ENCODE measurements at regions not wholly inside any gene's neighbourhood (a gene's known extent, or its start where the extent isn't known, plus 50 kb on each side); places are given as distances from the start of the nearest gene placed in this dataset.

- no peak for TF ChIP-seq CTCF (IDR thresholded peaks at IDR 0.05; ENCODE audit: borderline replicate concordance)
- H3K27ac ChIP-seq (replicated peaks): no peak overlapping the region
- H3K36me3 ChIP-seq: no peaks in the 10 kb centered on the region
- no peaks in the 10 kb centered on the region for H3K9me3 ChIP-seq (replicated peaks)
- DNase-seq: no peak
- no peaks in the 10 kb centered on the region for H3K27me3 ChIP-seq (ENCODE audit: low read depth)
- no peak overlapping the region for H3K4me3 ChIP-seq
- peaks cover 10% of the 10 kb centered on the region for H3K4me1 ChIP-seq
- intact Hi-C loops (cut with micrococcal nuclease): no loop called here
Observed at GRCh38 chr20:4451487-4452081, 202.5 kb upstream of the ADRA1D start.

DNA sequence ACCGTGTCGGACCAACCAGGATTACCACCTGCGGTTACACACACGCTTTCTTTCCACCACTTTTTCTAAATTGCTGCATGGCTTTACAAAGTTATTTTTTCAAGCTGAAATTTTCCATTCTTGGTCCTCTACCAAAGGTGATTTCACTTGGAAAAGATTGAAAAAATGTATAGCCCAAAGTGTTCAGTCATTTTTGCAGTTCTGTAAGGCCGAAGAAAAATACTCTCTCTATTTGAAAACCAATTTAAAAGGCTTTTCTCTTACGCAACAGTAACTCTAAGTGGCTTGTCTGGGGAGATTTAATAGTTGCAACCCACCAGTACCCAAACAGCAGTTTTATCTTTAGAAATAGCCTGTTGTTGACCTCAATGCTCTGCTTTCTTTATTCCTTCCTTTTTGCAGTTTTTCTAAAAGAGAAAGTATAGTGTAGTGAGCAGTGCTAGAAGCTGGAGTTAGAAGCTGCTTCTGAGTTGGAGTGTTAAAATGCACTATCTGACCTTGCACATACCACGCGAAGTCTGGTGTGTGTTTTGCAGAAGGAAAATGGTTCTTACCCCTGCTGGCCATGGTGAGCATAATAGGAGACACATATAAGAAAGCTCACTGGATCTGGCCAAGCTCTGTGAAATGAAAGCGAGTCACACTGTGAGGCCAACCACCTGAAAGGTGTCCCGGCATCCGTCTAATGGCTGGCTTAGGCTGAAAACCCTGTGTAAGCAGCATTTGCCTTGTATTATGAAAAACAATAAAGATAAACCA, 201.0 kb upstream of the ADRA1D start:
- no peak overlapping the region for H3K4me3 ChIP-seq

GRCh38 chr20:4445784-4446183, 196.7 kb upstream of the ADRA1D start:
- Histone ChIP-seq H3K9me3 (replicated peaks) (no peaks in the 10 kb centered on the region), H3K4me1 (peaks cover 10% of the 10 kb centered on the region), H3K27me3 (ENCODE audit: low read depth) (no peaks in the 10 kb centered on the region), H3K36me3 (no peaks in the 10 kb centered on the region), H3K27ac (replicated peaks) (no peak overlapping the region), H3K4me3 (no peak overlapping the region)
- intact Hi-C loops (cut with micrococcal nuclease): no loop called here
- DNase-seq: no peak
- no peak for TF ChIP-seq CTCF (IDR thresholded peaks at IDR 0.05; ENCODE audit: borderline replicate concordance)

More for the DNA sequence above, 201.0 kb upstream of the ADRA1D start:
- intact Hi-C loops (cut with micrococcal nuclease): no loop called here
- DNase-seq: no peak
- Histone ChIP-seq H3K27me3 (ENCODE audit: low read depth) (no peaks in the 10 kb centered on the region), H3K27ac (replicated peaks) (no peak overlapping the region), H3K4me1 (peaks cover 10% of the 10 kb centered on the region), H3K36me3 (no peaks in the 10 kb centered on the region), H3K9me3 (replicated peaks) (no peaks in the 10 kb centered on the region)
- peak; percentile 49 for TF ChIP-seq CTCF (IDR thresholded peaks at IDR 0.05; ENCODE audit: borderline replicate concordance)

GRCh38 chr20:4445331-4445730, 196.2 kb upstream of the ADRA1D start:
- Histone ChIP-seq H3K27ac (replicated peaks) (no peak overlapping the region), H3K4me3 (no peak overlapping the region), H3K9me3 (replicated peaks) (no peaks in the 10 kb centered on the region), H3K4me1 (peaks cover 7% of the 10 kb centered on the region), H3K27me3 (ENCODE audit: low read depth) (peaks cover 3% of the 10 kb centered on the region), H3K36me3 (no peaks in the 10 kb centered on the region)
- no peak for DNase-seq
- intact Hi-C loops (cut with micrococcal nuclease): no loop called here
- TF ChIP-seq CTCF (IDR thresholded peaks at IDR 0.05; ENCODE audit: borderline replicate concordance): no peak

GRCh38 chr20:4444404-4444803, 195.3 kb upstream of the ADRA1D start:
- Histone ChIP-seq H3K4me3 (no peak overlapping the region), H3K9me3 (replicated peaks) (no peaks in the 10 kb centered on the region), H3K27me3 (ENCODE audit: low read depth) (peaks cover 7% of the 10 kb centered on the region), H3K4me1 (no peaks in the 10 kb centered on the region), H3K36me3 (no peaks in the 10 kb centered on the region), H3K27ac (replicated peaks) (no peak overlapping the region)
- no peak for TF ChIP-seq CTCF (IDR thresholded peaks at IDR 0.05; ENCODE audit: borderline replicate concordance)
- DNase-seq: no peak
- intact Hi-C loops (cut with micrococcal nuclease): no loop called here
